MM.1S (cell line): ENCODE measurements at regions not wholly inside any gene's neighbourhood (a gene's known extent, or its start where the extent isn't known, plus 50 kb on each side); places are given as distances from the start of the nearest gene placed in this dataset.

Source experiments
- CTCF ChIP-seq: fragments of 300-600 bp; sonication (generic); IDR thresholded peaks from 2 replicates; pipeline ENCODE4 v1.5.1; 2016; ENCODE audit warnings: antibody characterized with exemption, low read length, mixed read lengths
- EZH2phosphoT487 ChIP-seq: fragments of 300-600 bp; sonication (generic); IDR thresholded peaks from 2 replicates; pipeline ENCODE4 v1.6.1; 2018; ENCODE audit warnings: antibody characterized with exemption, low read length

- TF ChIP-seq CTCF (no peak), EZH2phosphoT487 (no peak)
Measured at GRCh38 chrX:115427861-115428410, 133.0 kb upstream of the PLS3 start.
